Endothelial cell of umbilical vein (primary cell): ENCODE measurements at regions not wholly inside any gene's neighbourhood (a gene's known extent, or its start where the extent isn't known, plus 50 kb on each side); places are given as distances from the start of the nearest gene placed in this dataset.

Experiments used
- BruUV-seq: library from RNA; stranded (reverse); fragments of 400-500 nt; replicated peaks from 2 replicates; lab custom pipeline; 2021; lab: Mats Ljungman, UMichigan
- CTCF ChIA-PET: fragments of 300-600, 350-600 bp; sonication (Branson Sonifier 250); formaldehyde crosslinking; loops from one replicate; lab custom pipeline; 2021; ENCODE audit warnings: antibody characterized with exemption, inconsistent platforms; lab: Charles Lee
- POLR2A ChIA-PET: fragments of 300-600, 350-600 bp; sonication (Branson Sonifier 250); formaldehyde crosslinking; loops from one replicate; lab custom pipeline; 2021; ENCODE audit warnings: antibody characterized with exemption, inconsistent platforms; lab: Charles Lee
- DNase-seq: peaks from one replicate; pipeline ENCODE4 v3.0.0-alpha.2; 2011; ENCODE audit warnings: low read depth, low spot score
- FAIRE-seq: peaks from 2 replicates; lab custom pipeline; 2011; peaks lifted over from hg19 to GRCh38; lab: Jason Lieb, UNC
- H2AFZ ChIP-seq: 2 replicates; pipeline ENCODE4 v1.6.0; 2012; ENCODE audit warnings: low read depth, low read length, control low read depth, inconsistent platforms
- H3K27ac ChIP-seq: 2 replicates; pipeline ENCODE4 v1.5.1; 2011; ENCODE audit warnings: low read depth, mild to moderate bottlenecking, control low read depth, low read length, moderate library complexity; ENCODE audit not compliant: insufficient read depth
- H3K27me3 ChIP-seq, 2 experiments: 2 replicates each; pipeline versions ENCODE4 v1.6.0 to v1.6.1; 2011; ENCODE audit warnings: low read length in 2 of 2, mixed read lengths in 1 of 2; ENCODE audit not compliant: control insufficient read depth in 2 of 2, insufficient read depth in 2 of 2
- H3K36me3 ChIP-seq, 2 experiments: 2 replicates in 1 of 2; 3 replicates in 1 of 2; pipeline ENCODE4 v1.5.1; 2011; ENCODE audit warnings: low read length in 2 of 2, mild to moderate bottlenecking in 1 of 2, moderate library complexity in 1 of 2; ENCODE audit not compliant: control insufficient read depth in 2 of 2, insufficient read depth in 2 of 2; ENCODE audit errors: extremely low read depth in 1 of 2
- H3K4me1 ChIP-seq: 3 replicates; pipeline ENCODE4 v1.5.1; 2011; ENCODE audit warnings: mild to moderate bottlenecking, low read length; ENCODE audit not compliant: control insufficient read depth, insufficient read depth; ENCODE audit errors: extremely low read depth
- H3K4me2 ChIP-seq: 2 replicates; pipeline ENCODE4 v1.6.1; 2011; ENCODE audit warnings: low read length, control low read depth, mixed read lengths; ENCODE audit not compliant: insufficient read depth
- H3K4me3 ChIP-seq, 3 experiments: fragments of 200-600 bp in 1 of 3; sonication (generic), shearing (Covaris generic) in 1 of 3; replicated peaks in 1 of 3; 2 replicates each; pipeline ENCODE4 v1.5.1; 2011 to 2016; ENCODE audit warnings: control low read depth in 3 of 3, low read length in 3 of 3, mild to moderate bottlenecking in 2 of 3, inconsistent platforms in 1 of 3, low read depth in 1 of 3, moderate library complexity in 1 of 3; ENCODE audit not compliant: insufficient read depth in 1 of 3
- H3K79me2 ChIP-seq: 2 replicates; pipeline ENCODE4 v1.6.0; 2012; ENCODE audit warnings: low read length, inconsistent platforms; ENCODE audit not compliant: control insufficient read depth, insufficient read depth
- H3K9ac ChIP-seq: replicated peaks from 2 replicates; pipeline ENCODE3; 2011; ENCODE audit warnings: low read length, control low read depth; ENCODE audit not compliant: insufficient read depth; ENCODE audit errors: extremely low read depth
- H3K9me1 ChIP-seq: replicated peaks from 3 replicates; pipeline ENCODE4 v1.6.0; 2011; ENCODE audit warnings: mild to moderate bottlenecking, low read length; ENCODE audit not compliant: control insufficient read depth, insufficient read depth; ENCODE audit errors: extremely low read depth
- H3K9me3 ChIP-seq: replicated peaks from 2 replicates; pipeline ENCODE4 v1.5.1; 2012; ENCODE audit warnings: low read length, inconsistent platforms; ENCODE audit not compliant: control insufficient read depth, insufficient read depth
- H4K20me1 ChIP-seq: replicated peaks from 2 replicates; pipeline ENCODE3; 2011; ENCODE audit warnings: mild to moderate bottlenecking, low read length; ENCODE audit not compliant: control insufficient read depth, insufficient read depth; ENCODE audit errors: extremely low read depth
- CTCF ChIP-seq, 2 donors: IDR thresholded peaks; 1 replicate in 1 of 2; 2 replicates in 1 of 2; pipeline ENCODE4 v1.5.1; 2011; ENCODE audit warnings: low read length in 2 of 2, mild to moderate bottlenecking in 2 of 2, moderate library complexity in 2 of 2, control low read depth in 1 of 2, inconsistent platforms in 1 of 2, low read depth in 1 of 2; ENCODE audit not compliant: insufficient read depth in 1 of 2; ENCODE audit errors: extremely low read depth in 1 of 2
- EZH2 ChIP-seq: IDR thresholded peaks from 2 replicates; pipeline ENCODE4 v1.6.1; 2012; ENCODE audit warnings: borderline replicate concordance, low read depth, mild to moderate bottlenecking, moderate library complexity, low read length, inconsistent platforms; ENCODE audit not compliant: severe bottlenecking
- FOS ChIP-seq: IDR thresholded peaks from 2 replicates; pipeline ENCODE4 v1.6.1; 2011; ENCODE audit warnings: mild to moderate bottlenecking, low read length, moderate library complexity, borderline replicate concordance; ENCODE audit not compliant: insufficient read depth
- GATA2 ChIP-seq: IDR thresholded peaks from 2 replicates; pipeline ENCODE4 v1.7.0; 2011; ENCODE audit warnings: low read depth, mild to moderate bottlenecking, moderate library complexity, mixed read lengths, low read length; ENCODE audit not compliant: insufficient read length, insufficient read depth
- JUN ChIP-seq: IDR thresholded peaks from 2 replicates; pipeline ENCODE4 v1.6.1; 2011; ENCODE audit warnings: borderline replicate concordance, low read depth; ENCODE audit not compliant: insufficient read length, insufficient read depth
- MAX ChIP-seq: IDR thresholded peaks from 2 replicates; pipeline ENCODE4 v1.6.1; 2011; ENCODE audit not compliant: insufficient read depth, insufficient read length
- MYC ChIP-seq: IDR thresholded peaks from one replicate; pipeline ENCODE4 v1.6.1; 2011; ENCODE audit warnings: mild to moderate bottlenecking, low read depth, low read length
- POLR2A ChIP-seq: IDR thresholded peaks from 2 replicates; pipeline ENCODE4 v1.6.1; 2012; ENCODE audit warnings: low read depth, mild to moderate bottlenecking, control low read depth, low read length
- POLR2AphosphoS5 ChIP-seq: IDR thresholded peaks from 2 replicates; pipeline ENCODE4 v1.6.1; 2012; ENCODE audit warnings: low read depth, mild to moderate bottlenecking, control low read depth, low read length, moderate library complexity; ENCODE audit not compliant: insufficient read depth
- dilution Hi-C: fragments of 300-500 bp; cut with MboI; formaldehyde crosslinking; loops from one replicate; pipeline ENCODE4 v1.15.0; 2019; ENCODE audit warnings: low sequenced_read_pairs; ENCODE audit not compliant: extremely low pct_ligation_motif_present
- intact Hi-C: fragments of 100-400 bp; cut with micrococcal nuclease; formaldehyde crosslinking; loops from one replicate; pipeline ENCODE4 v1.10.0; 2022

- Histone ChIP-seq H4K20me1 (no peaks in the 10 kb centered on the region), H3K27ac (no peak overlapping the region), H2AFZ (no peak overlapping the region), H3K4me1 (no peaks in the 10 kb centered on the region), H3K27me3 (no peaks in the 10 kb centered on the region), H3K9me3 (peaks cover 5% of the 10 kb centered on the region), H3K9me1 (no peaks in the 10 kb centered on the region), H3K79me2 (no peaks in the 10 kb centered on the region), H3K36me3 (no peaks in the 10 kb centered on the region), H3K4me3 (no peak overlapping the region), H3K9ac (no peak overlapping the region), H3K4me2 (no peak overlapping the region)
- FAIRE-seq (no peak), DNase-seq (no peak)
- ChIA-PET POLR2A (no interaction called here), CTCF (no interaction called here)
- dilution Hi-C loops (no loop called here), intact Hi-C loops (no loop called here)
- BruUV-seq: no TSS peak
- TF ChIP-seq FOS (no peak), POLR2AphosphoS5 (no peak), CTCF (IDR thresholded peaks at IDR 0.05; ENCODE audit: extremely low read depth in 1 of 2, insufficient read depth in 1 of 2, low read depth in 1 of 2, low read length in 2 of 2) (no peak), POLR2A (no peak), GATA2 (no peak), JUN (no peak), MYC (no peak), EZH2 (no peak), MAX (no peak)
These were observed 501.6 kb downstream of the NPHP4 start for GRCh38 chr1:5490635-5491034.
